Activated gamma-delta T cell (primary cell): ENCODE measurements at regions not wholly inside any gene's neighbourhood (a gene's known extent, or its start where the extent isn't known, plus 50 kb on each side); places are given as distances from the start of the nearest gene placed in this dataset.

Source experiments
- DNase-seq: peaks from one replicate; lab custom pipeline; 2025; lab: John Stamatoyannopoulos, UW

DNA sequence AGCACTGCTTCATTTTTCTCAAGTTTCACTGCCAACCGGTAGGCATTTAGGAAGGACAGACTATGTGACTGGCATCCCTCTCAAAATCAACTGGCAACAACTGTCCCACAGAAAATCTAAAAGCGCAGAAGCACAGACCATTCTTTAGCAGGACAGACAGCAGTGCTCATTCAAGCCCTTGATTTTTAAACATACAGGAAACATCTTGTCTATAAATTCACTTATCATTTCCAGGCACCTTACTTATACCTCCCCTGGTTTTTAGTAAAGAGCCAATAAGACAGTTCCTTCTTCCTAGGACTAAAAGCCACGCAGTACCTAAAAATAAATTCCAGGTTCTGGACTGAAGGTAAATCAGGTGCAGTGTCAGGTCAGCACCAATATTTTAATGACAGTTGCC lies 343.2 kb upstream of the WWC1 start:
- DNase-seq = no peak

DNA sequence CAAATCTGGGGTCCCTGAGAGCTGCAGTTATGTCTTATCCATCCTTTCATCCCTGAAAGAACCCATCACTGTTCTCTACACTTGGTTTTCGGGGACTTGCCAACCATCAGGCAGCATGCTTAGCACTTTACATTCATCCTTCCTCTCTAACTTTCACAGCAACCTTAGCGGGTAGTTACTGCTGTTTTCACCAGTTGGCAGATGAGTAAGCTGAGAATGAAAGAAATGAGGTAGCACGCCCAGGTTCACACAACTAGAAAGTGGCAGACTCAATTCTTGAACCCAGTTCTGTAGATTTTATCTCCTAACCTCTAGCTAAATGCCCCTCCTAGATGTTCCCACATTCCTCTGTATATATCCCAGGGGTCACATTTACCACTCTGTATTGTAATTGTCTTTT lies 342.0 kb upstream of the WWC1 start:
- DNase-seq = no peak

DNA sequence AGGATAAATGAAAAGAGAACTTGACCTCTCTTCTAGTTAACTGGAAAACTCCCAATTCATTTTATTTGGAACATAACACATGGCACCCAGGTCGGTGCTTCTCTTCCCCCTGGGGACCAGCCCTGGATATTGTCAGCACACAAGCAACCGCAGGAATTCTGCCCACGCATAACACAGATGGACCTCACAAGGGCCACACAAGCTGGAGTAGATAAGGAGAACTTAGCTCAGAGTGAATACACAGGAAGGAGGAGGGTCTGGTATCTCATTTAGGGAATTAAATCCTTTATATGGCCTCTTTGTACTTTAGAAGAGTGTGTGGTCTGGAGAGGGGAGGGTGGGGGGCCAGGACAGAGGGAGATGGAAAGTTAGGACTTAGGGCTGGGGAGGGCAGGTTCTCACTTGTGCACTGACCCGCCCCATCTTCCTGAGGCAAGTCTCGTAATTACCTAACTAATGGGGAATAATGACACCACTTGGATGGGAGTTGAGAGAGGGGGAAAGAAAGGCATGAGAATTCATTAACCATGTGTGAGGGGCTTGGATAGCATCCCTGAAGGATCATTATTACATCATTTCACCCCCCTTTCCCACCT lies 341.2 kb upstream of the WWC1 start:
- no peak for DNase-seq

DNA sequence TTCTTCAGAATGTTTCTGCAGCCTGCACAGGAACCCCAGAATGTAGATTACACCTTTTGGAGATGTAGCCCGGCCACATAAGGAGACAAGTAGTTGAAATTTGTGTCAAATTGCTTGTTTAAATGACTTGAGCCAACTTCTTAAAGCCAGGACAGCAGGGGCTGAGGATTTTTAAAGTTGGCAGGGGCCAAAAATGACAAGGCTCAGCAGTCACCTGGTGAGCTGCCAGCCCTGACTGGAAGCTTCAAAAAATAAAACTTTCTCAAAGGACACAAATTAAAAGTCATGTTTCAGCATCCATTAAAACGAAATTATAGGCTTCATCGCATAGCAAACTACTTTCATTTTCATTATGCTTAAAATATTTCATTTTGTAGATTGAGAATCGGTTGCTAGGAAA lies 340.3 kb upstream of the WWC1 start:
- no peak for DNase-seq

DNA sequence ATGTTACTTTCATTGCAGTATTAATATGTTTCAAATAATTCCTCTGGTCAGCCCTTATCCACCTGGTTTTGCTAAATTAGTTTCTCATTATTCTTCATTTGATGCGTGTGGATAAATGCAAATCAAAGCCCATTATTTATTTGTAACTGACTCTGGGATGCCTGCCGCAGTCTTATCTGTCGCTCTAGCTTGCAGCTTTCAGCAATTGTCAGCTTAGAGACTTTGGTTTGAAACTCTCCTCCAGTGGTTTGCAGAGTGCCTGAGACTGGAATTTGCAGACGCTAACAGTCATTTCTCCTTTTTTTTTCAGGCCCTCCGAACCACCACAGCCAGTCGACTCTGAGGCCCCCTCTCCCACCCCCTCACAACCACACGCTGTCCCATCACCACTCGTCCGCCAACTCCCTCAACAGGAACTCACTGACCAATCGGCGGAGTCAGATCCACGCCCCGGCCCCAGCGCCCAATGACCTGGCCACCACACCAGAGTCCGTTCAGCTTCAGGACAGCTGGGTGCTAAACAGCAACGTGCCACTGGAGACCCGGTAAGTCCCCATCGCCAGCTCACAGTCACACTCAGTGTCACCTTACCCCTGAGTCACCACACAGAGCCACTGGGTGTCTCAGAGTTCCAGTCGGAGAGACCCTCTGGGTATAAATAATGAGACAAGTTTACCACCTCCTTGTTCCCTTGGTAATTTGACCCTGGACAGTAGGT lies 339.0 kb upstream of the WWC1 start:
- no peak for DNase-seq

DNA sequence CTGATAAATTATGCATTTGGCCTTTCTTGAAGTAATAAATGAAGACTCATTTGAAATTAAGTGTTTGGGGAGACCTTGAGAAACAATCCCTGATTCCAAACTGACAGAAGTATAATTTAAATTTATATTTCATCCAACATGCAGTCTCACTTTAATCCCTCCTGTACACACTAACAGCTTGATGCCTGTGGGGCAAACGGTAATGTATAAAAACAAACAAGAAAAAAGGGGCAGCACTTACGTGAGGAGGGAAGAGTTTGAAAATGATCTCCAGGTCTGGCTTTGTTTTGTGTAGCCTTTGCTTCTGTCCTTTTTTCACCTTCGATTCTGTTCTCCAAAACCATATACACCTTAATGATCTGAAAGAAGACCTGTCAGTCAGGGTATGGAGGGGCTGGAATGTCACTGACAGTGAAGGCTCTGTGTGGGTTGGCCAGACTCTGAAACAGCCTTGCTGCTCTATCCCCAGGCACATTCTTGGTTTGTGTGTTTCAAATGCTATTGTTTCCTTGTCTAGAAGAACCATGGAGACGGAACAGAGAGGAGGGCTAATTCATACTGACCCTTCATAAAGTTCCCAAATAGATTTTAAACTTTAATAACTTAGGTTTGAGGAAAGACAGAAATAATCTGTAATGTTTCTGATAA lies 338.2 kb upstream of the WWC1 start:
- no peak for DNase-seq

DNA sequence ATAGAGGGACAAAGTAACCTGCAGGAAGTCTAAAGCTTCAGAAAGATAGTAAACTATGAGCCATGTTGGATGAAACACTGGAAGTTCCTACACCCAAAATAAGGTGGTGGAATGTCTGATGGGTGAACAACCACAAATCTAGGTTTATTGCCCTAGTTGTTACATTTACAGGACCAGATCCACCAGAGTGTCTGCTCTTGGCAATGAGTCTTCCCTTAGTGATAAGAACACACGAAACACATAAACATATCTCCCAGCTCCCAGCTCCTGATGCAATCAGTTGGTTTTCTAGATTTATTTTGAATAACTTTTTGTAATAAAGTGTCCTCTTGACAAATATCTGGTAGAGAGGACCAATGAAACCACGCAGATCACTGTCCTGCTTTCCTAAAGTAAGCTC lies 329.7 kb upstream of the WWC1 start:
- no peak for DNase-seq

DNA sequence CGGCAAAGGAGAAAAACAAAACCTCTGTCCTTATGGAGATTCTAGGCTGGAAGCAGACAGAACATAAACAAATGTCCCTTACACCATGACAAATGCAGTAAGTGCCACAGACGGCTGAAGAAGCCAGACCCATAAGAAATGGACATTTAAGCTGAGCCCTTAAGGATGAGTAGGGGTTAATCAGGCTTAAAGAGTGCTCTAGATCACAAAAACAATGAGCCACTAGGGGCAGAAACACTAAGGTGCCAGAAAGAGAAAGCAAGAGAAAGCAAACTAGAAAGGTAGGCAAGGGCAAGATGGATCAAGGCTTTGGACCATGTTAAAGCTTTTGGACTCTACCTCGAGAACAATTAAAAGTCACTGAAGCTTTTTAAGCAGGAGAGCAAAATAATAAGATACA lies 326.9 kb upstream of the WWC1 start:
- no peak for DNase-seq

DNA sequence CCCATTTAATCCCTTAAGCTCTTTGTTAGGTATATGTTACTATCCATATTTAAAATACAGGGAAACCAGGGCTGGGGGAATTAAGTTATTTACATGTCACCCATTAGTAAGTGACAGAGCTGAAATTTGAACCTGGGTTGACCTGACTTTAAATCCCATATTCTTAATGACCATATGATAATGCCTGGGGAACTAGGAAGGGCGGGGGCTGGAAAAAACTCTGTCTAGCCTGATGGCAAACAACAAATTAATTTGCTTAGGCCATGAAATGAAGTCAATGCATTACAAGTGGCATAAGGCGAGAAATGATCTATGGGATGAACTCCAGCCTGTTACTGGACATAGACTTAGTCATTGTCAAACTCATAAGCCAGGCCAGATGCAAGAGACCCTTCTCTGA lies 325.7 kb upstream of the WWC1 start:
- DNase-seq = no peak

DNA sequence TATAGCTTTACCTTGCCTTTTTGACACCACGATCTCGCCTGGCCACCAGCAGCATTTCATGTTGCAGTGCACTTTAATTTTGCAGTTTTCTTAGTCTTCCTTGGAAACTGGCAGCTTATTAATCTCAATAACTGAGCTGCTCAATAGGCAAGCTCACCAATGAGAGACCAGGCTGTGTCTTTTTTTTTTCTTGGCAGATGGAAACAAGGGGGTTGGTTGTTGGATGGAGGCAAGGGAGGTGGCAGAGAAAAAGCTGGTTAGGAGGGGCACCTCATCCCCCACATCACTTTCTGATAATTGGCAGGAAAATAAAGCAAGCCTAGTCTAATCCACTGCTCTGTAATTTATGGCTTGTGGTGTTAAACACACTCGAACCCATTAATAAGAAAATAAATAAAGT lies 324.5 kb upstream of the WWC1 start:
- DNase-seq = no peak

DNA sequence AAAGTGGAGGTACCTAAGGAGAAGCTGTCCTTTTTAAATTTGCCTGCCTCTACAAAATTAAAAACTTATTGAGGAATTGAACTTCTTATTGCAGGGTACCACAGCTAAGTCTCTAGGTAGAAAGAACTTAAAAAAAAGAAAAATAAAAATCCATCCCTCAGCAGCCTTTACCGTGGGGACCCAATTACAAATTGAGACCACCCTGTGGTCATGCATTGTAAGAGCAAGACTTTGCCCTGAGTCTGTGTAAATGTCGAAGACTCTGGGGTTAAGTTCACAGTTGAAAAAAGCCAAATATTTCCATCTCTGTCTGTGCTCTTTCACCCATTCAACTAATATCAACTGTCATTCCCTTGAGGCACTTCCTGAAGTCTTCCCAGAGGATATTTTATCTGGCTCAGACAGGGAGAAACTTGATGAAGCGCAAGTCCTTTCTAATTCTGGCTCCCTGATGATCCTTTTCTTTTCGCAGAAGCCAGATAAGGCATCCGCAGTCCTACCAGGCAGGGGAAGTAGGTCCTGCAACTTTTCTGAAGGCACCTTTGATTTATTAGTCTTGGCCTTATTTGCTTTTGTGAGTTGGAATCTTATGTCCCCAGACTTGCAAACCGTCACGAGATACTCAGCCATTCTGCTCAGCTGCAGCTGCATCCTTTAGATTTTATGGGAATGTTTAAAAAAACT lies 323.8 kb upstream of the WWC1 start:
- no peak for DNase-seq

DNA sequence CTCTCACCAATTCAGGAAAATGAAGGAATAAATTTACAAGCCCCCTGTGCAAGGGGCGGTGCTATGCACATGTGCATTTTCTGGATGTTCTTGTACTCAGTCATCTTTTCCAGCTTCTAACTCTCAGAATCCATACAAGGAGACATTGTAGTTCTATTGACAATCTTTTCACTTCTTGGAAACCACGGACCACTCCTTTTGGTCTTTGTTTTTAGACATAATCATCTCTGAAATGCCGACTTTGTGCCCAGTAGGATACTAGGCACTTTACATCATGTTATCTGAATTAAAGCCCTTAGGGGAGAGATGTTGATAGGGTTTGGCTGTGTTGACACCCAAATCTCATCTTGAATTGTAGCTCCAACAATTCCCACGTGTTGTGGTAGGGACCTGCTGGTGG lies 322.6 kb upstream of the WWC1 start:
- DNase-seq = no peak

DNA sequence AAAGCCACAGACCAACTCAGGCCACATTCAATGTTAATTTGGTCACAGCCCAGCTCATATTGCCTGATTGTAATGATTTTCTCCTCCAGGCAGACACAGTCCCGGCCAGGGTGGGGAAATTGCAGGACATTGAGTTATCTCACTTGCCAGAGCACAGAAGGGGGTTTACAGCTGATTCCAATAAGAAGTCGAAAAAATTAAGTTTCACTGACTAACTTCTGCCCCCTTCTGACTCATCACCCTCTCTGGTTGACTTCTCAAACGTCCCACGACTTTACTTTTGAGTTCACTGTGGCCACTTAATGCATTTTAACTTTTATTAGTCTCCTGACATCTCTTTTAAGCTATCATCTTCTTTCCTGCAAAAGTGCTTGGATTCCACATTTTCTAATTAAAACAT lies 321.4 kb upstream of the WWC1 start:
- DNase-seq = no peak

DNA sequence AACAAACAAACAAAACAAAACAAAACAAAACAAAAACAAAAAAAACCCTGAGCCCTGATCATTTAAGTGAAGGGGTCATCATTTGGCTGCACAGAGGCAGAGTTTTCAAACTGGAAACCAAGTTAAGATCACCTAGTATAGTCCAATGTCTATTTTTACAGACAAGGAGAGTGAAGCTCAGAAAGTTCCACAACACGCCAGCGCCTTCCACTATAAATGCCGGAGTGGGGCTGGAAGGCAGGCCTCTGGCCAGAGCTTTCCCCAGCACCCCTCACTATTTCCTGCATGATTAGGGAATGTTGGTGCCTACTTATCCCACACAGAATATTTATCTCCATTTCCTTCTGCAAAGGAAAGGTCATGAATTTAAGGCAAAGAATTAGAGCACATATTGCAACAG lies 319.7 kb upstream of the WWC1 start:
- no peak for DNase-seq

DNA sequence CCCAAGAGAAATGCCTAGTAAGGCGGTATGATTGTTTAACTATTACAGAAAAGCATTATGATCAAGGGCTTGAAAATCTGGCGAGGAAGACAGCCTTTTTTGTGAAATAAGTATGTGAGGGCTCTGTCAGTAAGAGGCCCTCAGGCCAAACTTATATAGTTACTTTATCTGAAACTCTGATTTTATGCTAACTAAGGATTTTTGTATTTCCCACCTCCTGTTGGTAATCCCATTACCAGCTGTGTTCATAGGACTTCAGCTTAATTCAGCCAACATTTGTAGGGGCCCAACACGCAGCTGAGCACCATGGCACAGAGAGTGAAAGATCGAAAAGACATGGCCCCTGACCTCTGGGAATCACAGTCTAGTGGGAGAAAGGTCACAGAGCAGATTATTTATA lies 318.3 kb upstream of the WWC1 start:
- no peak for DNase-seq

DNA sequence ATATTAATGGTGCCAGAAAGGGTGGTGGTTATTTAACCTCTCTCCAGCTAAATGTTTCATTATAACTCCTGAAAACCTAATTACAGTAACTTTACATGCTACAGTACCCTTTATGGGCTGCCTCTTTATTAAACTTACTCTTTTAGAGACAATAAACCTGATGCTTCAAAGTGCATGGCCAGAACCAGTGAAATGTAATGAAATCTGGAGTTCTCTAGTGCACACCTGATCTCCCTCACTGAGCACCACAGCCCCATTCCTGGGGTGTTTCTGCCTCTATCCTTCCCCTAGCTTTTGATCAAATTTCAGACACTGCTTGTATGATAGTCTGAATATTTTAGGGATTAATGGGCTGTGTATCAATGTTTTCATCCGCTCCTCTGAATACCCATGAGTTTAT lies 306.5 kb upstream of the WWC1 start:
- DNase-seq = no peak

DNA sequence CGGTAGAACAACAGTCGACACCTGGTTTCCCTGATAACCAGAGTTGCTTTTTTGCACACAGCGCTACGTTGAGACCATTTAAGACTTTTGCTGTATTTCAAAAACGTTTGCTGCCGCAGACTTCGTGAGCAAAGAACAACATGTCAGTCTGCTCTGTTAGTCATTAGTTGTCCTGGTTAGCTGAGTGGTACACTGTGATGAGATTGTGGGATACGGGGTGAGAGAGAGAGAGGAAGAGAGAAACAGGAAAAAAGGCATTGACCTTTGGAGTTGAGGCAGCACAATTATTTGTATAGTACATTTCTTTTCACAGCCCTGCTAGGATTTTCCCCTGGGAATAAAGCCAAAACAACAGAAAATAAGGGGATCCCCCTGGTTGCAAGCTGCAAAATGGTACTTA lies 306.1 kb upstream of the WWC1 start:
- no peak for DNase-seq

DNA sequence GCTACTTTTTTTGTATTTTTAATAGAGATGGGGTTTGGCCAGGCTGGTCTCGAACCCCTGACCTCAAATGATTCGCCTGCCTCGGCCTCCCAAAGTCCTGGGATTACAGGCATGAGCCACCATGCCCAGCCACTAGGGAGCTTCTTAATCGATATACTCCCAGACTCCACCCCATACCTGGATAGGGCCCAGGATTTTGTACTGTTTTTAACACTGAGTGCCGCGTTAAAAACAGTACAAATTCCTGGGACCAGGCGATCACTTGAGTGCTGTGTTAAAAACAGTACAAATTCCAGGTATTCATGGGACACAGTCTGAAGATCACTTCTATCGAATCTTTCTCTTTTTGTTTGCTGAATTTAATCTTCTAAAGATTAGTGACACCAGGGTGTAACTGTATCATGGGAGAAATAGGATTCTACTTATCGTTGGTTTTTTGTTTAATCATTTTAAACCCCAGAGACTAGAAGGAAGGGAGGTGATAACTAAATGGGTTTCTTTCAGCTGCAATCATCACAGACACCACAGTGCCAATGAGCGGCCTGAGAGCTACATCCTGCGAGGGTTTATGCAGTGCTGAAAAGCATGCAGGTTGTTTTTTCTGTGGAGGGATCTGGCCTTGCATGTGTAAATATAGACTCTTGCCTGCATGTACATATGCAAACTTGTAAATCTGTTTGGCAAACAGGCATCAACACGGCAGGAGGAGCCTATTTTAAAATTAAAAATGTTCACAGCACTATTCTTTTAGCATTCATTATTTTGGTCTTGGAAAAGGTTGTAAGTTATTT lies 303.8 kb upstream of the WWC1 start:
- DNase-seq = no peak

DNA sequence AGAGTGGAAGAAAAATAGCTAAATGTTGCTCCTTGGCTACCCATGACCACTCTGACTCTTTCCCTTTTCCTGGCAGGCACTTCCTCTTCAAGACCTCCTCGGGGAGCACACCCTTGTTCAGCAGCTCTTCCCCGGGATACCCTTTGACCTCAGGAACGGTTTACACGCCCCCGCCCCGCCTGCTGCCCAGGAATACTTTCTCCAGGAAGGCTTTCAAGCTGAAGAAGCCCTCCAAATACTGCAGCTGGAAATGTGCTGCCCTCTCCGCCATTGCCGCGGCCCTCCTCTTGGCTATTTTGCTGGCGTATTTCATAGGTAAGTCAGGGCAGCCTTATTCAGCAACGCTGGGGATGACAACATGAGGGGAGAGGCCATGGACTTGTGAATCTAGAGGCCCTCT lies 298.6 kb upstream of the WWC1 start:
- DNase-seq = no peak

DNA sequence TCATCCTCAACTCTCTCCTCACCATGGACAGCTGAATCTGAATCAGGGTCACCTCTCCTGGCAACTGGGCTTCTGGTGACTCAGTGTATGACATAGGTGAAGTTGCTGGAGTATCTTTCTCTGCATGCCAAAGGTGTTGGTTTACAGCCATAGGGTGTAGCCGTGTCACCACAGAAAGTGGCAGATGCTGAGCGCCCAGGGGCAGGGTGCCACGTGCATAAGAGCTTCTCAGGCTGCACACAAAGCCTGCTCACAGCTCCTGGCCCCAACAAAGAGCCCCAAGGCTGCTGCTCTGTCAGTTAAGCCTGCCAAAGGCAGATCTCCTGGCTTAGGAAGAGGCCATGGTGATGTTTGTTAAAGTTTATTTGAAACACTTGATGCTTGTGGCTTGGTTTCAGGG lies 297.7 kb upstream of the WWC1 start:
- no peak for DNase-seq

DNA sequence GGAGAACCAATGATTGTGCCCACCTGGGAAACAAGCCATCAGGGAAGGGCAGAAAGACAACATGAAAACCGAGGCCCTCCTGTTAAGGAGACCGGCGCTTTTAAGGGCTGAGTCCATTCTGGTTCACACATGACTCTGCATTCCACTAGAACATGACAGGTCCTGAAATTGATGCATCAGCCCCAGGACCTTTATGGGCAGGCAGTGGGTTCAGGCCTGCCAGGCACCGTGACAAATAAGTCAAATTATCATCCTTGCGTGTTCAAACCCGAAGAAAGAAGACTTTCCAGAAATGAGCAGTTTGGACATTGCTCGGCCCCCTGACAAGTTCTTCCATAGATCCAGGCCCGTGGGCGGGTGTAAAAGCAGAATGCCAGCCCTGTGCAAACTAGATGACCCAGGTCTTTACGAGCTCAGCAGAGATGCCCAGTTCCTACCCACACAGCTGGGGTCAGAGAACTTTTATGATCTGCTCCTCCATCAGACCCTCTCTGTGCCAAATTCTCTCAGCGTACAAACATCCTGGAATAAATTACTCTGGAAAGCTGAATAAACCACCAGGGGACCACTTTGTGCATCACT lies 295.5 kb upstream of the WWC1 start:
- no peak for DNase-seq
